ENCODE measurements at regions not wholly inside any gene's neighbourhood (a gene's known extent, or its start where the extent isn't known, plus 50 kb on each side); places are given as distances from the start of the nearest gene placed in this dataset.
"Not testable (repeated sequence)": the region's sequence is repeated elsewhere in the genome, so short reads cannot be mapped to it uniquely, and the experiment has no call there.

- no peak for ATAC-seq (replicated peaks)
- peaks cover 2% of the 10 kb centered on the region for H3K27me3 Mint-ChIP-seq
- H3K4me3 Mint-ChIP-seq = no peak overlapping the region
- no peaks in the 10 kb centered on the region for H3K36me3 Mint-ChIP-seq (ENCODE audit: low read depth)
- no peaks in the 10 kb centered on the region for H3K9me3 Mint-ChIP-seq
- no peak overlapping the region for H3K27ac Mint-ChIP-seq
- no peaks in the 10 kb centered on the region for H3K4me1 Mint-ChIP-seq
Measured at GRCh38 chrX:130529531-130529930, 127.7 kb downstream of the RBMX2 start.

- no peaks in the 10 kb centered on the region for H3K36me3 Mint-ChIP-seq (ENCODE audit: low read depth)
- H3K27ac Mint-ChIP-seq = no peak overlapping the region
- no peaks in the 10 kb centered on the region for H3K27me3 Mint-ChIP-seq
- ATAC-seq (replicated peaks) = no peak
- H3K9me3 Mint-ChIP-seq = no peaks in the 10 kb centered on the region
- no peaks in the 10 kb centered on the region for H3K4me1 Mint-ChIP-seq
- no peak overlapping the region for H3K4me3 Mint-ChIP-seq
Measured at GRCh38 chrX:130531066-130531465, 129.3 kb downstream of the RBMX2 start.

GRCh38 chrX:130539721-130540321 lies 138.0 kb downstream of the RBMX2 start:
- no peak for ATAC-seq (replicated peaks)
- H3K4me1 Mint-ChIP-seq = no peaks in the 10 kb centered on the region

GRCh38 chrX:130543603-130544325 lies 142.0 kb downstream of the RBMX2 start:
- Mint-ChIP-seq H3K9me3 (no peaks in the 10 kb centered on the region), H3K27me3 (peaks cover 2% of the 10 kb centered on the region), H3K27ac (no peak overlapping the region), H3K4me3 (no peak overlapping the region), H3K4me1 (no peaks in the 10 kb centered on the region), H3K36me3 (ENCODE audit: low read depth) (no peaks in the 10 kb centered on the region)
- ATAC-seq (replicated peaks) = no peak

More at GRCh38 chrX:130539721-130540321, 138.0 kb downstream of the RBMX2 start:
- peaks cover 7% of the 10 kb centered on the region for H3K27me3 Mint-ChIP-seq
- no peak overlapping the region for H3K27ac Mint-ChIP-seq
- H3K4me3 Mint-ChIP-seq = no peak overlapping the region
- H3K9me3 Mint-ChIP-seq = no peaks in the 10 kb centered on the region
- no peaks in the 10 kb centered on the region for H3K36me3 Mint-ChIP-seq (ENCODE audit: low read depth)

- no peaks in the 10 kb centered on the region for H3K4me1 Mint-ChIP-seq
- H3K27me3 Mint-ChIP-seq = peaks cover 2% of the 10 kb centered on the region
- no peak overlapping the region for H3K4me3 Mint-ChIP-seq
- H3K9me3 Mint-ChIP-seq = no peaks in the 10 kb centered on the region
- no peaks in the 10 kb centered on the region for H3K36me3 Mint-ChIP-seq (ENCODE audit: low read depth)
- no peak for ATAC-seq (replicated peaks)
- H3K27ac Mint-ChIP-seq = no peak overlapping the region
Measured at GRCh38 chrX:130545796-130546195, 144.0 kb downstream of the RBMX2 start.

- not testable (repeated sequence) for ATAC-seq (replicated peaks); H3K36me3 Mint-ChIP-seq (ENCODE audit: low read depth); H3K9me3 Mint-ChIP-seq; H3K27ac Mint-ChIP-seq; H3K4me3 Mint-ChIP-seq; H3K4me1 Mint-ChIP-seq
- H3K27me3 Mint-ChIP-seq = peaks cover 16% of the 10 kb centered on the region
Measured at GRCh38 chrX:130549382-130549781, 147.6 kb downstream of the RBMX2 start.

GRCh38 chrX:130550351-130550750 lies 148.6 kb downstream of the RBMX2 start:
- no peak overlapping the region for H3K4me3 Mint-ChIP-seq
- H3K4me1 Mint-ChIP-seq = no peaks in the 10 kb centered on the region
- no peak for ATAC-seq (replicated peaks)
- no peaks in the 10 kb centered on the region for H3K9me3 Mint-ChIP-seq
- peaks cover 17% of the 10 kb centered on the region for H3K27me3 Mint-ChIP-seq
- H3K27ac Mint-ChIP-seq = no peak overlapping the region
- H3K36me3 Mint-ChIP-seq (ENCODE audit: low read depth) = no peaks in the 10 kb centered on the region

GRCh38 chrX:130552444-130553073 lies 150.8 kb downstream of the RBMX2 start:
- no peaks in the 10 kb centered on the region for H3K4me1 Mint-ChIP-seq
- no peak for ATAC-seq (replicated peaks)
- H3K36me3 Mint-ChIP-seq (ENCODE audit: low read depth) = no peaks in the 10 kb centered on the region
- peaks cover 22% of the 10 kb centered on the region for H3K27me3 Mint-ChIP-seq
- H3K9me3 Mint-ChIP-seq = no peaks in the 10 kb centered on the region
- no peak overlapping the region for H3K27ac Mint-ChIP-seq
- H3K4me3 Mint-ChIP-seq = no peak overlapping the region

- no peak for ATAC-seq (replicated peaks)
- H3K4me1 Mint-ChIP-seq = no peaks in the 10 kb centered on the region
- H3K27ac Mint-ChIP-seq = no peak overlapping the region
- no peaks in the 10 kb centered on the region for H3K9me3 Mint-ChIP-seq
- H3K4me3 Mint-ChIP-seq = no peak overlapping the region
- H3K36me3 Mint-ChIP-seq (ENCODE audit: low read depth) = no peaks in the 10 kb centered on the region
- peaks cover 22% of the 10 kb centered on the region for H3K27me3 Mint-ChIP-seq
Measured at GRCh38 chrX:130555341-130555740, 153.6 kb downstream of the RBMX2 start.

- ATAC-seq (replicated peaks) = no peak
- H3K4me3 Mint-ChIP-seq = no peak overlapping the region
- H3K9me3 Mint-ChIP-seq = no peaks in the 10 kb centered on the region
- H3K36me3 Mint-ChIP-seq (ENCODE audit: low read depth) = no peaks in the 10 kb centered on the region
- H3K27ac Mint-ChIP-seq = no peak overlapping the region
- H3K4me1 Mint-ChIP-seq = no peaks in the 10 kb centered on the region
- H3K27me3 Mint-ChIP-seq = peaks cover 20% of the 10 kb centered on the region
Measured at GRCh38 chrX:130555757-130556156, 154.0 kb downstream of the RBMX2 start.

- no peak for ATAC-seq (replicated peaks)
Measured at GRCh38 chrX:130556951-130557350, 155.2 kb downstream of the RBMX2 start.

GRCh38 chrX:130560544-130560943 lies 158.8 kb downstream of the RBMX2 start:
- ATAC-seq (replicated peaks) = no peak
- Mint-ChIP-seq H3K9me3 (no peaks in the 10 kb centered on the region), H3K27me3 (peaks cover 10% of the 10 kb centered on the region), H3K27ac (no peak overlapping the region), H3K4me3 (no peak overlapping the region), H3K36me3 (ENCODE audit: low read depth) (no peaks in the 10 kb centered on the region), H3K4me1 (no peaks in the 10 kb centered on the region)

More at GRCh38 chrX:130556951-130557350, 155.2 kb downstream of the RBMX2 start:
- Mint-ChIP-seq H3K4me1 (no peaks in the 10 kb centered on the region), H3K9me3 (no peaks in the 10 kb centered on the region), H3K27ac (no peak overlapping the region), H3K36me3 (ENCODE audit: low read depth) (no peaks in the 10 kb centered on the region), H3K4me3 (no peak overlapping the region), H3K27me3 (peaks cover 16% of the 10 kb centered on the region)

- Mint-ChIP-seq H3K4me1 (no peaks in the 10 kb centered on the region), H3K4me3 (no peak overlapping the region), H3K9me3 (no peaks in the 10 kb centered on the region), H3K36me3 (ENCODE audit: low read depth) (no peaks in the 10 kb centered on the region), H3K27ac (no peak overlapping the region), H3K27me3 (peaks cover 7% of the 10 kb centered on the region)
- ATAC-seq (replicated peaks) = no peak
Measured at GRCh38 chrX:130561930-130562329, 160.1 kb downstream of the RBMX2 start.

- Mint-ChIP-seq H3K27me3 (peaks cover 7% of the 10 kb centered on the region), H3K4me1 (no peaks in the 10 kb centered on the region), H3K36me3 (ENCODE audit: low read depth) (no peaks in the 10 kb centered on the region), H3K27ac (no peak overlapping the region), H3K4me3 (no peak overlapping the region), H3K9me3 (no peaks in the 10 kb centered on the region)
- no peak for ATAC-seq (replicated peaks)
Measured at GRCh38 chrX:130563476-130563875, 161.7 kb downstream of the RBMX2 start.

GRCh38 chrX:130566028-130566683 lies 164.4 kb downstream of the RBMX2 start:
- Mint-ChIP-seq H3K9me3 (no peaks in the 10 kb centered on the region), H3K4me1 (no peaks in the 10 kb centered on the region), H3K27ac (no peak overlapping the region), H3K27me3 (peaks cover 6% of the 10 kb centered on the region), H3K36me3 (ENCODE audit: low read depth) (no peaks in the 10 kb centered on the region), H3K4me3 (no peak overlapping the region)
- ATAC-seq (replicated peaks) = no peak

All from activated T-helper 17 cell treated with anti-CD3 and anti-CD28 coated beads, Interleukin-2, amount 50 U/mL, for 72 hours (primary cell).